Colonic mucosa (tissue), 4 donors: ENCODE measurements at regions not wholly inside any gene's neighbourhood (a gene's known extent, or its start where the extent isn't known, plus 50 kb on each side); places are given as distances from the start of the nearest gene placed in this dataset.

Source experiments
- DNase-seq: peaks from one replicate; pipeline ENCODE4 v3.0.0-alpha.2; 2020
- H3K27ac ChIP-seq: fragments of 200-600 bp; one replicate; pipeline ENCODE4 v1.8.0; 2021
- H3K27me3 ChIP-seq: fragments of 200-600 bp; one replicate; pipeline ENCODE4 v1.8.0; 2021
- H3K36me3 ChIP-seq: fragments of 200-600 bp; one replicate; pipeline ENCODE4 v1.8.0; 2021
- H3K4me1 ChIP-seq: fragments of 200-600 bp; one replicate; pipeline ENCODE4 v1.8.0; 2021; ENCODE audit warnings: mild to moderate bottlenecking
- H3K4me3 ChIP-seq: fragments of 200-600 bp; one replicate; pipeline ENCODE4 v1.8.0; 2021
- H3K9ac ChIP-seq, 2 donors: one replicate each; pipeline ENCODE4 v1.7.0; 2013; ENCODE audit warnings: control low read depth in 2 of 2, low read depth in 2 of 2, low read length in 2 of 2
- H3K9me3 ChIP-seq: fragments of 200-600 bp; one replicate; pipeline ENCODE4 v1.8.0; 2021
- intact Hi-C: fragments of 100-400 bp; cut with DNase I; formaldehyde crosslinking; loops from one replicate; pipeline ENCODE4 v1.14.1; 2022
- TF ChIP-seq, protein P1 (sequence below): fragments of 200-600 bp; IDR thresholded peaks from one replicate; pipeline ENCODE4 v1.8.0; 2022; ENCODE audit warnings: antibody characterized with exemption, mild to moderate bottlenecking
- donor health status: healthy.
- donor health status: DM: no; HTN: no; CAD: no.
- donor health status: DM: no; HTN: no; CAD: no.

GRCh38 chr11:28887681-28888080 is 779.5 kb downstream of the METTL15 start:
- no peaks in the 10 kb centered on the region for H3K27me3 ChIP-seq
- TF ChIP-seq, protein P1, sequence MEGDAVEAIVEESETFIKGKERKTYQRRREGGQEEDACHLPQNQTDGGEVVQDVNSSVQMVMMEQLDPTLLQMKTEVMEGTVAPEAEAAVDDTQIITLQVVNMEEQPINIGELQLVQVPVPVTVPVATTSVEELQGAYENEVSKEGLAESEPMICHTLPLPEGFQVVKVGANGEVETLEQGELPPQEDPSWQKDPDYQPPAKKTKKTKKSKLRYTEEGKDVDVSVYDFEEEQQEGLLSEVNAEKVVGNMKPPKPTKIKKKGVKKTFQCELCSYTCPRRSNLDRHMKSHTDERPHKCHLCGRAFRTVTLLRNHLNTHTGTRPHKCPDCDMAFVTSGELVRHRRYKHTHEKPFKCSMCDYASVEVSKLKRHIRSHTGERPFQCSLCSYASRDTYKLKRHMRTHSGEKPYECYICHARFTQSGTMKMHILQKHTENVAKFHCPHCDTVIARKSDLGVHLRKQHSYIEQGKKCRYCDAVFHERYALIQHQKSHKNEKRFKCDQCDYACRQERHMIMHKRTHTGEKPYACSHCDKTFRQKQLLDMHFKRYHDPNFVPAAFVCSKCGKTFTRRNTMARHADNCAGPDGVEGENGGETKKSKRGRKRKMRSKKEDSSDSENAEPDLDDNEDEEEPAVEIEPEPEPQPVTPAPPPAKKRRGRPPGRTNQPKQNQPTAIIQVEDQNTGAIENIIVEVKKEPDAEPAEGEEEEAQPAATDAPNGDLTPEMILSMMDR, result no peak
- no peak overlapping the region for H3K9ac ChIP-seq
- no peaks in the 10 kb centered on the region for H3K9me3 ChIP-seq
- H3K4me3 ChIP-seq, result no peak overlapping the region
- no peak overlapping the region for H3K27ac ChIP-seq
- H3K36me3 ChIP-seq, result no peaks in the 10 kb centered on the region
- DNase-seq, result no peak
- H3K4me1 ChIP-seq, result no peaks in the 10 kb centered on the region
- intact Hi-C loops, result no loop called here

DNA sequence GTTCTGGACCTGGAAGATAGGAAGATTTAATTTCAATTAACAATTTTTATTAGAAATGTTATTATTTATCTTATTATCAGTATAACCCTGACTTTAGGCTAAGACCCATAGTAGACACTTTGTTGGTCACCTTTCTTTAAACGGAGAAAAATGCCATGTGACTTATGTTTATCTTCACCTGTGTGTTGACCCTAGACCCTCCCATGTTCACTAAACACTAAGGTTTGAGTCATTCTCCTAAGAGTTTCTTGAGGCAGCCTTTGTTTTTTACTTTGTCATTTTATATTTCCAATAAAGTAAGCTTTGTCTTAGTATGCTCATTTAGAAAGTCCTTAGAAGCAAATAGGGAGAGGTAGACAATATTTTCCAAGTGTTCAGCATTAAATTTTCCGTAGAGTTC is 771.7 kb downstream of the METTL15 start:
- H3K4me3 ChIP-seq, result no peak overlapping the region
- no peak overlapping the region for H3K9ac ChIP-seq
- TF ChIP-seq, protein P1, result no peak
- H3K27ac ChIP-seq, result no peak overlapping the region
- no peaks in the 10 kb centered on the region for H3K9me3 ChIP-seq
- H3K4me1 ChIP-seq, result no peaks in the 10 kb centered on the region
- intact Hi-C loops, result no loop called here
- H3K27me3 ChIP-seq, result no peaks in the 10 kb centered on the region
- no peaks in the 10 kb centered on the region for H3K36me3 ChIP-seq
- no peak for DNase-seq

DNA sequence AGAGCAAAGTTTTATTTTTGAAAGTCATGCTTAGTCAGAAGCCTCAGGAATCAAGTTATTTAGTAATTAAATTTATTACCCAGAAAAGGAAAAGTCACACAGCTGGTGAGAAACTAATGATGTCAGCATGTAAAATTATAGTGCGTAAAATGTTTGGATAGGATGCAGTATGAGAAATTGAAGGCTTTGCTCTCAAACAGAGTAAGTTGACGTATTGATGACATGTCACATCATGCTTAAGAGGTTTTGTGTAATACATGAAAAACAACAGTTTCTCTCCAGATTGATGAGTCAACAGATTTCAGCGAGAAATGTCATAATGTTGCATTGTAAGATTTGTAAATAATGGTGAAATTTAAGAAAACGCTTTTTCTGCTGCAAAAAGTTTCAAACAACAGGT is 769.8 kb downstream of the METTL15 start:
- H3K4me3 ChIP-seq, result no peak overlapping the region
- DNase-seq, result no peak
- TF ChIP-seq, protein P1, result no peak
- H3K27ac ChIP-seq, result no peak overlapping the region
- H3K4me1 ChIP-seq, result no peaks in the 10 kb centered on the region
- no peak overlapping the region for H3K9ac ChIP-seq
- no peaks in the 10 kb centered on the region for H3K27me3 ChIP-seq
- intact Hi-C loops, result no loop called here
- no peaks in the 10 kb centered on the region for H3K36me3 ChIP-seq
- no peaks in the 10 kb centered on the region for H3K9me3 ChIP-seq

DNA sequence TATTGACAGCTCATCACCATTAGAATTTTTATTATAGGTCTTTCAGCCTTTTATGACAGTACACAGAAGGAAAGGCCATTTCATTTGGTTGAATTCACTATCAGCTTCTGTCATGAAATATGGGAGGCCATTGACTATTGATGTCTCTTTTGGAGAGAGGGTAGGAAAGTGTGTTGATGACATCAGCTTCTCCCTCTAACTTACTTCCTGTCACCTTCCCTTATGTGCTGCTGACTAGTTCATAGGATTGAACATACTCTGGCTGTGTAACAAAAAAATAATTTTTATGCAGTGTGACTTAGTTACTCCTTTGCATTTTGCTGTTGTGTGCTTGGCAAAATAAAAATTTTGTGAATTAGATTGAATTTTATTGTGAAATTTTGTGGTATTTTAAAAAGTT is 769.2 kb downstream of the METTL15 start:
- H3K9me3 ChIP-seq, result no peaks in the 10 kb centered on the region
- no peak overlapping the region for H3K9ac ChIP-seq
- DNase-seq, result no peak
- intact Hi-C loops, result no loop called here
- H3K36me3 ChIP-seq, result no peaks in the 10 kb centered on the region
- no peak overlapping the region for H3K27ac ChIP-seq
- H3K27me3 ChIP-seq, result no peaks in the 10 kb centered on the region
- no peak overlapping the region for H3K4me3 ChIP-seq
- H3K4me1 ChIP-seq, result no peaks in the 10 kb centered on the region
- TF ChIP-seq, protein P1, result no peak

GRCh38 chr11:28874706-28875105 is 766.5 kb downstream of the METTL15 start:
- TF ChIP-seq, protein P1, result no peak
- no peaks in the 10 kb centered on the region for H3K36me3 ChIP-seq
- intact Hi-C loops, result no loop called here

GRCh38 chr11:28871090-28871489 is 762.9 kb downstream of the METTL15 start:
- no peak overlapping the region for H3K9ac ChIP-seq
- no peaks in the 10 kb centered on the region for H3K4me1 ChIP-seq
- no peak for DNase-seq
- TF ChIP-seq, protein P1, result no peak
- H3K9me3 ChIP-seq, result no peaks in the 10 kb centered on the region
- H3K27ac ChIP-seq, result no peak overlapping the region
- H3K4me3 ChIP-seq, result no peak overlapping the region
- intact Hi-C loops, result no loop called here
- H3K36me3 ChIP-seq, result no peaks in the 10 kb centered on the region
- no peaks in the 10 kb centered on the region for H3K27me3 ChIP-seq

More at GRCh38 chr11:28874706-28875105, 766.5 kb downstream of the METTL15 start:
- Histone ChIP-seq H3K9me3 (no peaks in the 10 kb centered on the region), H3K27ac (no peak overlapping the region), H3K4me3 (no peak overlapping the region), H3K9ac (no peak overlapping the region), H3K4me1 (no peaks in the 10 kb centered on the region), H3K27me3 (no peaks in the 10 kb centered on the region)
- no peak for DNase-seq
